Spleen (tissue), 7 donors: ENCODE measurements at regions not wholly inside any gene's neighbourhood (a gene's known extent, or its start where the extent isn't known, plus 50 kb on each side); places are given as distances from the start of the nearest gene placed in this dataset.

Experiments
- POLR2A ChIP-seq, 3 donors: fragments of 450-650 bp; IDR thresholded peaks; one replicate each; pipeline ENCODE4 v1.5.1; 2017; ENCODE audit warnings: antibody characterized with exemption in 3 of 3, mild to moderate bottlenecking in 1 of 3
- POLR2AphosphoS5 ChIP-seq, 3 donors: sonication (generic); formaldehyde crosslinking; IDR thresholded peaks; one replicate each; pipeline ENCODE4 v1.5.1; 2017; ENCODE audit warnings: antibody characterized with exemption in 3 of 3
- TF ChIP-seq, protein P1 (sequence below), 11 experiments: fragments of 200-600 bp in 7 of 11; fragments of 450-650 bp in 4 of 11; sonication (generic) in 4 of 11; IDR thresholded peaks in 8 of 11; conservative IDR thresholded peaks in 3 of 11; 1 replicate in 7 of 11; 2 replicates in 4 of 11; pipeline versions ENCODE4 v1.4.0 to v1.8.0; 2016 to 2021; ENCODE audit warnings: antibody characterized with exemption in 11 of 11, inconsistent platforms in 4 of 11, mild to moderate bottlenecking in 1 of 11
- donor health status: DM: no; HTN: no; CAD: no; lungs with moderate emphysema.
- donor health status: DM: no; HTN: no; CAD: no.
- donor health status: DM: no; HTN: no; CAD: no.

DNA sequence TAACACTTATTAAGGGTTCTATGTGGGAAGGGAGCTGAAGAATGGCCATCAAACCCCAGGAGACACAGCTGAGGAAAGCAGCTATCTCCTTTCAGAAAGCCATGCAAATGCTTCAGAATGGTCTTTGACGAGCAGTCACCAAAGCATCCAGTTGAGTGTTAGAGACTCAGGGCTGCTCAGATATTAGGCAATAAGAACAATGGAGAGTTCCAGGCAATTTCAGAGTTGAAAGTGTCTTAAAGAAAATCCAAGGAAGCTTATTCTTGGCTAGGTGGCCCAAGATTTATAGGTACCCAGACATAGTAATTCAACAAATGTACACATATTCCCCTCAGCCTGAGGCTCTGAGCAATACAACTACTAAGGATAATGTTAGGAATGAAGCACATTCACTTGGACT, 180.1 kb upstream of the SOX4 start:
- TF ChIP-seq, protein P1, sequence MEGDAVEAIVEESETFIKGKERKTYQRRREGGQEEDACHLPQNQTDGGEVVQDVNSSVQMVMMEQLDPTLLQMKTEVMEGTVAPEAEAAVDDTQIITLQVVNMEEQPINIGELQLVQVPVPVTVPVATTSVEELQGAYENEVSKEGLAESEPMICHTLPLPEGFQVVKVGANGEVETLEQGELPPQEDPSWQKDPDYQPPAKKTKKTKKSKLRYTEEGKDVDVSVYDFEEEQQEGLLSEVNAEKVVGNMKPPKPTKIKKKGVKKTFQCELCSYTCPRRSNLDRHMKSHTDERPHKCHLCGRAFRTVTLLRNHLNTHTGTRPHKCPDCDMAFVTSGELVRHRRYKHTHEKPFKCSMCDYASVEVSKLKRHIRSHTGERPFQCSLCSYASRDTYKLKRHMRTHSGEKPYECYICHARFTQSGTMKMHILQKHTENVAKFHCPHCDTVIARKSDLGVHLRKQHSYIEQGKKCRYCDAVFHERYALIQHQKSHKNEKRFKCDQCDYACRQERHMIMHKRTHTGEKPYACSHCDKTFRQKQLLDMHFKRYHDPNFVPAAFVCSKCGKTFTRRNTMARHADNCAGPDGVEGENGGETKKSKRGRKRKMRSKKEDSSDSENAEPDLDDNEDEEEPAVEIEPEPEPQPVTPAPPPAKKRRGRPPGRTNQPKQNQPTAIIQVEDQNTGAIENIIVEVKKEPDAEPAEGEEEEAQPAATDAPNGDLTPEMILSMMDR (IDR thresholded peaks at IDR 0.05 in 8 of 11, conservative IDR thresholded peaks at IDR 0.05 in 3 of 11): no peak
- TF ChIP-seq POLR2A (IDR thresholded peaks at IDR 0.05) (no peak), POLR2AphosphoS5 (IDR thresholded peaks at IDR 0.05) (no peak)
